Right atrium auricular region (tissue), 2 donors: ENCODE measurements at regions not wholly inside any gene's neighbourhood (a gene's known extent, or its start where the extent isn't known, plus 50 kb on each side); places are given as distances from the start of the nearest gene placed in this dataset.
"Not testable (repeated sequence)": the region's sequence is repeated elsewhere in the genome, so short reads cannot be mapped to it uniquely, and the experiment has no call there.

Source experiments
- DNase-seq: peaks from one replicate; pipeline ENCODE4 v3.0.0-alpha.2; 2019; ENCODE audit warnings: low spot score
- H3K27ac ChIP-seq, 2 donors: fragments of 200-600 bp; sonication (generic); 1 replicate in 1 of 2; 2 replicates in 1 of 2; pipeline ENCODE4 v1.5.1; 2016 to 2019
- H3K27me3 ChIP-seq, 2 donors: fragments of 200-600 bp; sonication (generic); one replicate each; pipeline versions ENCODE4 v1.5.1 to v1.6.0; 2017 to 2019
- H3K36me3 ChIP-seq: fragments of 200-600 bp; sonication (generic); one replicate; pipeline ENCODE4 v1.5.1; 2016
- H3K4me1 ChIP-seq, 2 donors: fragments of 200-600 bp; sonication (generic); one replicate each; pipeline versions ENCODE4 v1.5.1 to v1.6.0; 2017 to 2019
- H3K4me3 ChIP-seq, 2 donors: fragments of 200-600 bp; sonication (generic); 1 replicate in 1 of 2; 2 replicates in 1 of 2; pipeline ENCODE4 v1.5.1; 2017 to 2019; ENCODE audit warnings: mild to moderate bottlenecking in 1 of 2, moderate library complexity in 1 of 2
- H3K9me3 ChIP-seq, 2 donors: fragments of 200-600 bp; sonication (generic); one replicate each; pipeline ENCODE4 v1.5.1; 2019
- CTCF ChIP-seq, 2 donors: fragments of 200-600 bp; sonication (generic); IDR thresholded peaks; one replicate each; pipeline ENCODE4 v1.5.1; 2019; ENCODE audit warnings: antibody characterized with exemption in 2 of 2

DNA sequence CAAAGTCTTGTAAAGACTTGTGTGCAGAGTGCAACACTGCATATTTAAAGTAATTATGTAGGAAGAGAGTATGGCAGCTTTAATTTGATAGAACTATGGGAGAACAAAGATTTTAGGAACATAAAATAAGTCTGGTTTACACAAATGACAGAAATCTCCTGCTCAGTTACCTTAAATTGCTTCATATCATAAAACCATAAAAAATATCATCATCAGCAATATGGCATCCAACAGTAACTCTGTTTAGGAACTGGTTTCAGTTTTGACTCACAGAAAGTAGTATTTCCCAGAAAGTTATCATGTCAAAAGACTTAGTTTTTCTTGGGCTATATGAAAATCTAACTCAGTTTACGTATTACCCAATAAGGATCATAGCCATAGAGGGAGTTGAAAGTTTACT lies 292.1 kb upstream of the PMFBP1 start:
- no peak overlapping the region for H3K4me3 ChIP-seq
- TF ChIP-seq CTCF (IDR thresholded peaks at IDR 0.05): no peak
- no peaks in the 10 kb centered on the region for H3K4me1 ChIP-seq
- no peak overlapping the region for H3K27ac ChIP-seq
- H3K36me3 ChIP-seq: no peaks in the 10 kb centered on the region
- H3K9me3 ChIP-seq: no peaks in the 10 kb centered on the region
- no peaks in the 10 kb centered on the region for H3K27me3 ChIP-seq
- DNase-seq: no peak

DNA sequence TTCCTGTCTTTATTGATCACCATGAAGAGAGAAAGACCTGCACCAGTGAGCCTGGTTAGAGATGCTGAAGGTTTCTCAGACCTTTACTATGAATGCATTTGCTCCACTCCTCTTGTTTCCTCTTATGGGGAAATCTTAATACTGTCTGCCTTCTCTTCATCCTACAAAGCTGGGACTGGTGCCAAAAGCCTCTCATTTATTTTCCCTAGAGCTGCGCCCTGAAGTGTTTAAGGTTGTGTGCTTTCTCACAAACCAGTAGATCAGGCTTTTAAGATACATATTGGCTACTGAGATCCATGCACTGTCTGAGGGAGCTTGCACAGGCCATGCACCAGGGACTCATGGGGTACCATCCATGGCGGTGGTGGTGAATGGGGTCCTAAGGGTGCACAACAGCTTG lies 286.1 kb upstream of the PMFBP1 start:
- no peak for TF ChIP-seq CTCF (IDR thresholded peaks at IDR 0.05)
- DNase-seq: no peak

GRCh38 chr16:72457243-72457940 lies 285.4 kb upstream of the PMFBP1 start:
- TF ChIP-seq CTCF (IDR thresholded peaks at IDR 0.05): no peak
- no peak for DNase-seq
- H3K4me3 ChIP-seq: no peak overlapping the region
- H3K27me3 ChIP-seq: no peaks in the 10 kb centered on the region
- no peaks in the 10 kb centered on the region for H3K4me1 ChIP-seq
- H3K9me3 ChIP-seq: peaks cover 0 to 19% of the 10 kb centered on the region in 2 donors
- no peaks in the 10 kb centered on the region for H3K36me3 ChIP-seq
- H3K27ac ChIP-seq: no peak overlapping the region

More for the DNA sequence above, 286.1 kb upstream of the PMFBP1 start:
- no peak overlapping the region for H3K27ac ChIP-seq
- H3K27me3 ChIP-seq: no peaks in the 10 kb centered on the region
- no peaks in the 10 kb centered on the region for H3K36me3 ChIP-seq
- no peaks in the 10 kb centered on the region for H3K4me1 ChIP-seq
- peaks cover 0 to 18% of the 10 kb centered on the region in 2 donors for H3K9me3 ChIP-seq
- H3K4me3 ChIP-seq: no peak overlapping the region

DNA sequence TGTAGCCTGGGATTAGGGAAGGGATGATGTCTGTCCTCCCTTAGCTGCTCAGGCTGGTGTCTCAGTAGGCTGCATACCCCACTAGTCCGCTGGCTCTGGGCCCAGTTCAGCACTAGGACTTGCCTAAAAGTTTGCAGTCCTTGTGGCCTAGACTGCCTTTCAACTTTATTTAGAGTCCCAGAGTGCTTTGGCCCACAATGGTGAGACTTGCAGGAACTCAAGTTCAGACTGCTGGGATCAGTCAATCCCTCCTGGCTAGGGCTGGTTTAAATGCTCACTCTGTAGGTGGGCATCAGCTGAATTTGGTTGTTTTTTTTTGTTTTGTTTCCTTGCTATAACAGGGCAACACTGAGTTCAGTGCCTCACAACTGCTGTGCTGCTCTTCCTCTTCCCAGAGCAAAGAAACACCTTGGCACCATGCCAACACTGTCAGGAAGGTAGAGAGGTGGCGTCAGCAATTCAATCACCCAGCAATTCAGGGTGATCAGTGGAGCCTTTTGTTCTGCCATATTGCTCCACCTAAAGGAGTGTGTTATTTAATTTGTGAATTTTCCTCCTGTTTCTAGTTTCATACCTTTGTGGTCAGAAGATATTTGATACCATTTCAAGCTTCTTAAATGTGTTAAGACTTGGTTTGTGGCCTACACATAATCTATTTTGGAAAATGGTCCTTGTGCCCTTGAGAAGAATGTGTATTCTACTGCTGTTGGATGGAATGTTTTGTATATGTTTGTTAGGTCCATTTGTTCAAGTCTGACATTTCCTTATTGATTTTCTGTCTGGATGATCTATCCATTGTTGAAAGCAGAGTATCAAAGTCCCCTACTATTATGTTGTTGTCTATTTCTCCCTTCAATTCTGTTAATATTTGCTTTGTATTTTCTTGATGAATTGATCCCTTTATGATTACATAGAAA lies 284.0 kb upstream of the PMFBP1 start:
- DNase-seq: no peak
- TF ChIP-seq CTCF (IDR thresholded peaks at IDR 0.05): no peak
- Histone ChIP-seq H3K27me3 (no peaks in the 10 kb centered on the region), H3K36me3 (no peaks in the 10 kb centered on the region), H3K27ac (no peak overlapping the region), H3K4me1 (no peaks in the 10 kb centered on the region), H3K9me3 (peaks cover 0 to 19% of the 10 kb centered on the region in 2 donors), H3K4me3 (no peak overlapping the region)

- peaks cover 0 to 19% of the 10 kb centered on the region in 2 donors for H3K9me3 ChIP-seq
- not testable (repeated sequence) for DNase-seq, H3K27ac ChIP-seq, H3K36me3 ChIP-seq, H3K27me3 ChIP-seq, H3K4me1 ChIP-seq, H3K4me3 ChIP-seq
Observed at GRCh38 chr16:72453856-72454255, 281.9 kb upstream of the PMFBP1 start.

- Histone ChIP-seq H3K9me3 (peaks cover 0 to 16% of the 10 kb centered on the region in 2 donors), H3K4me1 (no peaks in the 10 kb centered on the region), H3K36me3 (no peaks in the 10 kb centered on the region), H3K4me3 (no peak overlapping the region), H3K27ac (no peak overlapping the region), H3K27me3 (no peaks in the 10 kb centered on the region)
- TF ChIP-seq CTCF (IDR thresholded peaks at IDR 0.05): no peak
- no peak for DNase-seq
Observed at GRCh38 chr16:72444696-72445095, 272.7 kb upstream of the PMFBP1 start.
